ENCODE measurements at regions not wholly inside any gene's neighbourhood (a gene's known extent, or its start where the extent isn't known, plus 50 kb on each side); places are given as distances from the start of the nearest gene placed in this dataset.

DNA sequence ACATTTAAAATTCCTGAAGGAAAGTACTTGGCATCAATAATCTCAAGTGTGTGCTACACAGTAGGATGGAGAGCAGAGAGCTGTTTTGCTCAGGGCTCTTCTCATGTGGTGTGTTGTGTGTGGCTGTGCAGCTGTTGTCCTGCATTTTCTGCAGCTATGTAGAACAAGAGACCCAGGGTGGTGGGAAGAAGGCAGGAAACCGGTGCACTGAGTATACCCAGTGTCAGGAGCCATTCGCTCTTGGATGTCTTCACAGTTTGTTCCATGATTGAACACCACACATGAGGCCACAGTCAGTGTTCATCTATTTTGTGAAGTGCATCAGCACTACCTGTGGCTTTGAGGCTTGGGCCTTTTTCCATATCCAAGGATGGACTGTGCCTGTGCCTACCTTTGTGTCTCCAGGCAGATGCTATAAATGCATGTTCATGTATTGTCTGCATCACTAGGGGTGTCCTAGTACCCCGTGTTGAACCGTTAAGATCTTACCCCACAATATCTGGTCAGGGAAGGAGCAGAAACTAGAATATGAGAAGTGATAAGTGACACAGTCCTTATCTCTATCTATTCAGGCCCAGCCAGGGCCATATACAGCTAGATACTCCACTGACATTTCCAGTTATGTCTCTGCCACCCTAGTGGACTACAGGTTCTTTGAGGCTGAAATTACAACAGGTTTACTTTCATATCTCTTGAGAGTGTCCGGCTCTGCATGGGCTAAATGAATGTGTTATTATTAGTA lies 194.3 kb downstream of the NR2F2 start:
- H3K27ac ChIP-seq (ENCODE audit: low read depth, low read length) = no peak overlapping the region
- no peak overlapping the region for H3K27ac Mint-ChIP-seq
- H3K27me3 Mint-ChIP-seq = peaks cover 0 to 17% (median 11%) of the 10 kb centered on the region in 5 donors
- no peaks in the 10 kb centered on the region for H3K27me3 ChIP-seq (ENCODE audit: control insufficient read depth in 2 of 2, insufficient read depth in 2 of 2, low read length in 2 of 2)
- no peaks in the 10 kb centered on the region for H3K9me3 ChIP-seq (ENCODE audit: control insufficient read depth in 2 of 3, low read length in 3 of 3)
- peaks cover 0 to 18% (median 4%) of the 10 kb centered on the region in 11 donors for H3K9me3 Mint-ChIP-seq
- intact Hi-C loops (cut with micrococcal nuclease) = no loop called here
- H3K4me3 Mint-ChIP-seq = no peak overlapping the region
- no peaks in the 10 kb centered on the region for H3K4me1 ChIP-seq (ENCODE audit: control insufficient read depth in 2 of 2, insufficient read depth in 2 of 2, low read length in 2 of 2)
- no peak overlapping the region for H3K4me3 ChIP-seq (ENCODE audit: low read length)
- ATAC-seq (no peak), DNase-seq (no peak)
- POLR2A ChIA-PET = no interaction called here
- H3K36me3 Mint-ChIP-seq = no peaks in the 10 kb centered on the region
- no peaks in the 10 kb centered on the region for H3K36me3 ChIP-seq (ENCODE audit: control insufficient read depth in 2 of 3, insufficient read depth in 3 of 3, low read length in 3 of 3)
- CTCF ChIA-PET = interaction anchor here (0.7 kb wide), 1 partner anchor 1566 kb away, joined by 4 read pairs; no protein-coding TSS in a partner anchor
- H3K4me1 Mint-ChIP-seq = no peaks in the 10 kb centered on the region

DNA sequence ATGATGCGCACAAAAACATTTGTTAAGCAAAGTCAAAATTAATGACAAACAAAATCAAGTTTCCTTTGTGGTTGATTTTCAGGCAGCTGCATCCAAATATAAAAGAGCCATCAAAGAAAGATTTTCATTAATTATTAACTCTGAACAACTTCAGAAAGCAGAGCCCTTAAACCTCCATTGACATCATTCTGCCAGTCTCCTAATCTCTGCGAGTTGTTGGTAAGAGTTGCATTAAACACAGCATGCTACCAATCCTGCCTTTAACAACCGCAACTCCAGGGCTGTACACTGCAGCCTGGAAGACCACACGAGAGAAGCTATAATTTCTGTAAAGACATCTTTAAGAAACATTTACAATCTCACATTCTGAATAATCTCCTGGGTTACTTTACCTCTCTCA lies 204.6 kb downstream of the NR2F2 start:
- DNase-seq (no peak), ATAC-seq (no peak)
- no peak overlapping the region for H3K4me3 Mint-ChIP-seq
- intact Hi-C loops (cut with micrococcal nuclease) = loop anchor here in 1 of 2 donors (5.0 kb wide), 1 partner anchor 503 kb away; no protein-coding TSS in a partner anchor
- H3K4me1 ChIP-seq (ENCODE audit: control insufficient read depth in 2 of 2, insufficient read depth in 2 of 2, low read length in 2 of 2) = no peaks in the 10 kb centered on the region
- H3K9me3 Mint-ChIP-seq = peaks cover 0 to 2% (median 0%) of the 10 kb centered on the region in 11 donors
- POLR2A ChIA-PET = no interaction called here
- CTCF ChIA-PET = no interaction called here
- no peaks in the 10 kb centered on the region for H3K36me3 ChIP-seq (ENCODE audit: control insufficient read depth in 2 of 3, insufficient read depth in 3 of 3, low read length in 3 of 3)
- H3K4me1 Mint-ChIP-seq = peaks cover 0 to 2% (median 0%) of the 10 kb centered on the region in 7 donors
- no peak overlapping the region for H3K27ac ChIP-seq (ENCODE audit: low read depth, low read length)
- no peaks in the 10 kb centered on the region for H3K9me3 ChIP-seq (ENCODE audit: control insufficient read depth in 2 of 3, low read length in 3 of 3)
- no peak overlapping the region for H3K27ac Mint-ChIP-seq
- no peak overlapping the region for H3K4me3 ChIP-seq (ENCODE audit: low read length)
- peaks cover 0 to 17% (median 10%) of the 10 kb centered on the region in 5 donors for H3K27me3 Mint-ChIP-seq
- no peaks in the 10 kb centered on the region for H3K27me3 ChIP-seq (ENCODE audit: control insufficient read depth in 2 of 2, insufficient read depth in 2 of 2, low read length in 2 of 2)
- H3K36me3 Mint-ChIP-seq = no peaks in the 10 kb centered on the region

DNA sequence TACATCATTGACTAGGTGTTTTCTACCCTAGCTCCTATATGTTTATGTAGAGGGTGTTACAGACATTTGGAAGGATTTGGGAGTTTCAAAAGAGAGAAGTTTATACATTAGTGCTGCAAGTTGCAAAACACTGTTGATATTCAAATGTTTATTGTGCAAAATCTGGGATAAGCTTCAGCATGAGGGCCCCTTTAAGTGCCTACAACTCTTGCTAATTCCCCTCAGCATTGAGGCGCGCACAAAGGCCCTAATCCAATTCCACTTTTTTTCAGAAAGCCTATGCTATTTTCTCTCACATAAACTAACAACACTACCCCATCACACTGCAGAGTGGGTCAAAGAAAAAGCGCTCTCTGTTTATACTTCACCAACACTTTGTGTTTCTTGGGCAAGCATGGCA lies 208.0 kb downstream of the NR2F2 start:
- DNase-seq = no peak
- H3K9me3 Mint-ChIP-seq = peaks cover 0 to 2% (median 0%) of the 10 kb centered on the region in 11 donors
- ATAC-seq = no peak
- H3K36me3 Mint-ChIP-seq = no peaks in the 10 kb centered on the region
- POLR2A ChIA-PET = no interaction called here
- H3K27ac Mint-ChIP-seq = no peak overlapping the region
- intact Hi-C loops (cut with micrococcal nuclease) = loop anchor here in 1 of 2 donors (5.0 kb wide), 1 partner anchor 506 kb away; no protein-coding TSS in a partner anchor
- CTCF ChIA-PET = no interaction called here
- Histone ChIP-seq H3K4me1 (ENCODE audit: control insufficient read depth in 2 of 2, insufficient read depth in 2 of 2, low read length in 2 of 2) (no peaks in the 10 kb centered on the region), H3K9me3 (ENCODE audit: control insufficient read depth in 2 of 3, low read length in 3 of 3) (no peaks in the 10 kb centered on the region), H3K4me3 (ENCODE audit: low read length) (no peak overlapping the region), H3K27ac (ENCODE audit: low read depth, low read length) (no peak overlapping the region), H3K36me3 (ENCODE audit: control insufficient read depth in 2 of 3, insufficient read depth in 3 of 3, low read length in 3 of 3) (no peaks in the 10 kb centered on the region), H3K27me3 (ENCODE audit: control insufficient read depth in 2 of 2, insufficient read depth in 2 of 2, low read length in 2 of 2) (no peaks in the 10 kb centered on the region)
- no peak overlapping the region for H3K4me3 Mint-ChIP-seq
- peaks cover 0 to 2% (median 0%) of the 10 kb centered on the region in 7 donors for H3K4me1 Mint-ChIP-seq
- H3K27me3 Mint-ChIP-seq = peaks cover 0 to 21% (median 10%) of the 10 kb centered on the region in 5 donors

DNA sequence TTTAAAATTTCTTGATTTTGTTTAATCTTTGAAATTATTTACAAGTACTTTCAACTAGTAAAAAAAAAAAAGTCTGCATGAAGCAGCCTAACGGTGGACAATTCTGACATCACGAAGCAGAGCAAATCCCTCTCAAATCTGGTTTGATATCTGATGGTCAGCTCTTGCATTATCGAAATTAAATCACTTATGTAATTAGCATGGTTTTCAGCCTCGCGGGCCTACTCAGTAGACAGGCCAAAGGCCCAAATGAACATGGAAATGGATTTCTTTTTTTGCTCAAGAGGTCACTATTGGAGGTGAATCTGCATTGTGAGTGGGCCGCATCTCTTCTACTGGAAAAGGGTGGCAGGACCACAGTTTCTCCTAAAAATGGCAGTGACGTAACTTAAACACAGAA lies 209.8 kb downstream of the NR2F2 start:
- Mint-ChIP-seq H3K4me3 (no peak overlapping the region), H3K27ac (no peak overlapping the region), H3K9me3 (no peaks in the 10 kb centered on the region), H3K4me1 (peaks cover 0 to 2% (median 0%) of the 10 kb centered on the region in 7 donors), H3K27me3 (peaks cover 0 to 21% (median 8%) of the 10 kb centered on the region in 5 donors), H3K36me3 (no peaks in the 10 kb centered on the region)
- no peaks in the 10 kb centered on the region for H3K36me3 ChIP-seq (ENCODE audit: control insufficient read depth in 2 of 3, insufficient read depth in 3 of 3, low read length in 3 of 3)
- intact Hi-C loops (cut with micrococcal nuclease) = no loop called here
- ChIA-PET CTCF (no interaction called here), POLR2A (no interaction called here)
- no peaks in the 10 kb centered on the region for H3K4me1 ChIP-seq (ENCODE audit: control insufficient read depth in 2 of 2, insufficient read depth in 2 of 2, low read length in 2 of 2)
- no peak for DNase-seq
- H3K4me3 ChIP-seq (ENCODE audit: low read length) = no peak overlapping the region
- H3K27ac ChIP-seq (ENCODE audit: low read depth, low read length) = no peak overlapping the region
- H3K9me3 ChIP-seq (ENCODE audit: control insufficient read depth in 2 of 3, low read length in 3 of 3) = no peaks in the 10 kb centered on the region
- ATAC-seq = no peak
- no peaks in the 10 kb centered on the region for H3K27me3 ChIP-seq (ENCODE audit: control insufficient read depth in 2 of 2, insufficient read depth in 2 of 2, low read length in 2 of 2)

DNA sequence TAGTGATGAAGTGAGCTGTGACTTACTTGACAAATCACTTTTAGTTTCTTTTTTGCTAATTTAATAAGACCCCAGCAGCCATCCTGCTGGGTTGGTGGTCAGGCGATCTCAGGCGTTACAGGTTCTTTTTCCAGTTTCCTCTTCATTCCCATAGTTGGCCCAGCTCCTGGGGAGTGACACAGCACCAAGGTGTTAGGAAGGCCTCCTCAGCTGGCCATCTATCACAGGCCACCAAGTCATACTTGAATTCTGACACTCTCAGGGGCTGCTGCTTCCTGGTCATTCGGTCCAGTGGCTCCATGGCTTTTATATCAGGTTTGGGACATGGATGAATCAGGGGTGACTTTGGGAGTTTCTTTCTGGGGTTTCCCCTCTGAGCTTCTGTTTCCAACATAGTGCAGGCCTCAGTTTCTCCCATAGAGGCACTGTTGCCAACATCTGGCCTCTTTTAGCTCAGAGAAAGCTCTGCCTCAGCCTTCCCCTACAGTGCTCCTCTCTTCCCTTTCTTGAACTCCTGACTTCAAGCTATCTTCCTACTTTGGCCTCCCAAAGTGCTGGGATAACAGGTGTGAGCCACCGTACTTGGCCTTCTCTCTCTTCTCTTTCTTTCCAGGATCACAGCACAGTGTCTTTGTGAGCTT lies 211.8 kb downstream of the NR2F2 start:
- CTCF ChIA-PET = no interaction called here
- Histone ChIP-seq H3K27ac (ENCODE audit: low read depth, low read length) (no peak overlapping the region), H3K36me3 (ENCODE audit: control insufficient read depth in 2 of 3, insufficient read depth in 3 of 3, low read length in 3 of 3) (no peaks in the 10 kb centered on the region), H3K4me1 (ENCODE audit: control insufficient read depth in 2 of 2, insufficient read depth in 2 of 2, low read length in 2 of 2) (no peaks in the 10 kb centered on the region), H3K9me3 (ENCODE audit: control insufficient read depth in 2 of 3, low read length in 3 of 3) (no peaks in the 10 kb centered on the region), H3K27me3 (ENCODE audit: control insufficient read depth in 2 of 2, insufficient read depth in 2 of 2, low read length in 2 of 2) (no peaks in the 10 kb centered on the region), H3K4me3 (ENCODE audit: low read length) (no peak overlapping the region)
- POLR2A ChIA-PET = no interaction called here
- H3K4me1 Mint-ChIP-seq = peaks cover 0 to 2% (median 0%) of the 10 kb centered on the region in 7 donors
- DNase-seq (no peak), ATAC-seq (no peak)
- peaks cover 0 to 16% (median 5%) of the 10 kb centered on the region in 5 donors for H3K27me3 Mint-ChIP-seq
- peaks cover 0 to 1% (median 0%) of the 10 kb centered on the region in 11 donors for H3K9me3 Mint-ChIP-seq
- no peaks in the 10 kb centered on the region for H3K36me3 Mint-ChIP-seq
- no peak overlapping the region for H3K4me3 Mint-ChIP-seq
- no peak overlapping the region for H3K27ac Mint-ChIP-seq
- intact Hi-C loops (cut with micrococcal nuclease) = no loop called here

DNA sequence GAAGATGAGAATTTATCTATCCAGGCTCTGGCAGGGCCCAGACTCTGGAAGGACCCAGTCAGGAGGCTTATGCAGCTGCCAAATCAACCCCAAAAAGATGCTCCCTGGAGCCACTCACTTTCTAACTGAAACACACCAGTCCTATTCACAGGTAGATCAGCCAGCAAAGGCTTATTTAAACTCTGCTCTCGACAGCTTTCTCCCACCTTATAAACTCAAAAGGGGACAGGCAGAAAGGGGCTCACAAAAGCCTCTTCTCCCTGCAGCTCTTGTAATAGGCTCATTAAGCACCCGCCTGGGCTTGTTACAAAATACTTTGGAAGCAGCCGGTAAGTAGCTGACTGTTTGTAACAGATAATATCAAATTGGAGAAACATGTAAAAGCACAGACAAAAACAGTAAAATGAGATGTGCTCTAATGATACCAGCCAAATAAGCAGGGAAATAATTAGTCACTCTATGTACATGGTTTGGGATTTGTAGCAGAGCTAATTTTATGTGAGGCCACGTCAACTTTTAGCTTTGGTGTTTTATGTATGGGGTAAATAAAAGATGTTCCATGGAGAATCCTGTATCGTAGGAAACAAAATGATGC lies 213.8 kb downstream of the NR2F2 start:
- H3K4me3 Mint-ChIP-seq = no peak overlapping the region
- H3K4me1 Mint-ChIP-seq = no peaks in the 10 kb centered on the region
- H3K27me3 Mint-ChIP-seq = peaks cover 0 to 16% (median 6%) of the 10 kb centered on the region in 5 donors
- H3K36me3 Mint-ChIP-seq = no peaks in the 10 kb centered on the region
- Histone ChIP-seq H3K27ac (ENCODE audit: low read depth, low read length) (no peak overlapping the region), H3K4me1 (ENCODE audit: control insufficient read depth in 2 of 2, insufficient read depth in 2 of 2, low read length in 2 of 2) (no peaks in the 10 kb centered on the region), H3K27me3 (ENCODE audit: control insufficient read depth in 2 of 2, insufficient read depth in 2 of 2, low read length in 2 of 2) (no peaks in the 10 kb centered on the region), H3K9me3 (ENCODE audit: control insufficient read depth in 2 of 3, low read length in 3 of 3) (no peaks in the 10 kb centered on the region), H3K4me3 (ENCODE audit: low read length) (no peak overlapping the region), H3K36me3 (ENCODE audit: control insufficient read depth in 2 of 3, insufficient read depth in 3 of 3, low read length in 3 of 3) (no peaks in the 10 kb centered on the region)
- CTCF ChIA-PET = no interaction called here
- peaks cover 0 to 1% (median 0%) of the 10 kb centered on the region in 11 donors for H3K9me3 Mint-ChIP-seq
- POLR2A ChIA-PET = no interaction called here
- H3K27ac Mint-ChIP-seq = no peak overlapping the region
- ATAC-seq = no peak
- DNase-seq = no peak
- intact Hi-C loops (cut with micrococcal nuclease) = no loop called here
